NCI-H2171 (cell line): ENCODE measurements at regions not wholly inside any gene's neighbourhood (a gene's known extent, or its start where the extent isn't known, plus 50 kb on each side); places are given as distances from the start of the nearest gene placed in this dataset.

Experiments used
- DNase-seq: peaks from one replicate; lab custom pipeline; 2025; lab: John Stamatoyannopoulos, UW

GRCh38 chr1:228922722-228923376 is 187.6 kb downstream of the RHOU start:
- no peak for DNase-seq

DNA sequence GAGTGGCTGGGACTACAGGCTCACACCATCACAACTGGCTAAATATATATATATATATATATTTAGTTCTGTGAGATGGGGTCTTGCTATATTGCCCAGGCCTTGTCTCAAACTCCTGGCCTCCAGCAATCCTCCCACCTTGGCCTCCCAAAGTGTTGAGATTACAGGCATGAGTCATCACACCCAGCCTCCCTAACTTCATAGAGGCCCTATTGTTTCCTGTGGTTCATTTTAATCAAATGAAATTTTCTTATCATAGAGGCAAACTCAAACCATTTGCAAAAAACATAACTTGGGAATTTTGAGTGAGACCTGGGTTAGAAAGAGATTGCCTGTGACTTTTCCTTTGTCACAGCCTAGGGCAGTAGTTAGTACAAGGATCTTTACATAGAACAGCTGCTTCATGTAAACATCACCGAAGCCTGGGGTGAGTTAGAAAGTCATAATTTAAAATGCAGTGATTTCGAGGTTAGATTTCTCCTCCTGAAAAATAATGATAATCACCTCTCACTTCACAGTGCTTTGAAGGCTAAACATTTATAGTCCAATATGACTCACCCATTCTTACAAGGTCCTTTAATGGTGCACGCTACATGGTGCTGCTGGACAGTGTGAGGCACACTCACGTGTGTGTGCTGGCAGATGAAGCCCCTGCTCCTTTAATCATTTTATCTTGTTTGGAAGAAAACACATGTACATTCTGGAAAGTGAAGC is 188.9 kb downstream of the RHOU start:
- DNase-seq = no peak

DNA sequence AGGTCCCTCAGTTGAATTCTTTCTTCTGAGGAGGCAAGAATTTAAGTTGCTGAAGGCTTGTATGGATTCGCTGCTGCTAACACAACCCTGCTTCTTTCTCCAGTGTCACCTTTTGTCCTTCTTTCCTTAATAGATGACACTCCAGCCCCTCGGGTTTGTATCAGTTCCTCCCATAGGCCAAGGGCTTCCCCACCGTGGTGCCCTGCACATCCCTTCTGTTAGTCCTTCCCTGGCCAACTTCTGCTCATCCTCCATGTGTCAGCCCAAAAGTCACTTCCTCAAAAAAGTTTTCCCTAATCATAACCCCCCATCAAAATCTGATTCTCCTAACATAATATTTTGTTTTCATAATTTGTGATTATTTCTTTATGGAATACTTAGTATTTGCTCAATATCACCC is 190.4 kb downstream of the RHOU start:
- no peak for DNase-seq

DNA sequence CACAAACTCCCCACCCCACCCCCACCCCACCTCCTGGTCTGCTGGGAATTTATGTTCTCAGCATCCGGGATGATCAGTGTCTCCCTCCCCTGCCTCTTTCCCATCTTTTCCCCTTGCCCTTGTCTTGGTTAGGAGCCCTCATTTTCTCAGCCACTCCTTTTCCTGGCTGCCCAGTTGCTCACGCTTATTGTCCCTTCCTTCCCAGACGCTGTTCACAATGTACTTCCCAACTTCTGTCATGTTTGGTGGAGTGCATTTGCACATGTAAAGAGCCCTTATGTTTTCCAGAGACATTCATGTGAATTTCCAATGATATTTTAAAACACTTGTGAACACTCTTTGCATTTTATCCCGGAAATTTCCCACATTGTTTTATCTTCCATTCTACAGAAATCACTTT is 192.1 kb downstream of the RHOU start:
- no peak for DNase-seq

- no peak for DNase-seq
These were observed 192.9 kb downstream of the RHOU start for GRCh38 chr1:228927946-228928898.

GRCh38 chr1:228929476-228930027 is 194.3 kb downstream of the RHOU start:
- DNase-seq = no peak

DNA sequence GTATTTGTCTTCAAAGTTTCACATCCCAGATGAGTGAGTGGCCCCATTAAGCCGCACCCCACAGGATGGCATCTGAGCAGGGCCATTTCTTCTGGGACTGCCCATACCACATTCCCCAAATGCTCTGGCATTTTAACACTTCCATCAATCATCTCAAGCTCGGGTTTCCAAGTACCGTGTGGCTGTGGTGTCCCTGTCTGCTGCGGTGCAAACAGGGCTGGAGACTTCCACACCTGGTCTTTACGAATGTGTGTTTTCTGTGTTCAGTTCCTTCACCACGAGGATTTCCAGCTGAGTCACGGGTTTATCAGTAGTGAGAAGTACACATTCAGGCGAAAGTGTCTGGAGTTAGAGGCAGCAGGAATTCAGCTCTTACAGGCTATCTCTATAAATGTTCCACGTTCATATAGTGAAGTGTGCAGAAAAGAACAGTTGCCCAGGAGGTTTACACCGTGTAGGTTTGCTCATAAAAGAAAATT is 195.2 kb downstream of the RHOU start:
- DNase-seq = no peak

- no peak for DNase-seq
These were observed 198.5 kb downstream of the RHOU start for GRCh38 chr1:228933753-228934152.

GRCh38 chr1:228935198-228935663 is 200.0 kb downstream of the RHOU start:
- no peak for DNase-seq

DNA sequence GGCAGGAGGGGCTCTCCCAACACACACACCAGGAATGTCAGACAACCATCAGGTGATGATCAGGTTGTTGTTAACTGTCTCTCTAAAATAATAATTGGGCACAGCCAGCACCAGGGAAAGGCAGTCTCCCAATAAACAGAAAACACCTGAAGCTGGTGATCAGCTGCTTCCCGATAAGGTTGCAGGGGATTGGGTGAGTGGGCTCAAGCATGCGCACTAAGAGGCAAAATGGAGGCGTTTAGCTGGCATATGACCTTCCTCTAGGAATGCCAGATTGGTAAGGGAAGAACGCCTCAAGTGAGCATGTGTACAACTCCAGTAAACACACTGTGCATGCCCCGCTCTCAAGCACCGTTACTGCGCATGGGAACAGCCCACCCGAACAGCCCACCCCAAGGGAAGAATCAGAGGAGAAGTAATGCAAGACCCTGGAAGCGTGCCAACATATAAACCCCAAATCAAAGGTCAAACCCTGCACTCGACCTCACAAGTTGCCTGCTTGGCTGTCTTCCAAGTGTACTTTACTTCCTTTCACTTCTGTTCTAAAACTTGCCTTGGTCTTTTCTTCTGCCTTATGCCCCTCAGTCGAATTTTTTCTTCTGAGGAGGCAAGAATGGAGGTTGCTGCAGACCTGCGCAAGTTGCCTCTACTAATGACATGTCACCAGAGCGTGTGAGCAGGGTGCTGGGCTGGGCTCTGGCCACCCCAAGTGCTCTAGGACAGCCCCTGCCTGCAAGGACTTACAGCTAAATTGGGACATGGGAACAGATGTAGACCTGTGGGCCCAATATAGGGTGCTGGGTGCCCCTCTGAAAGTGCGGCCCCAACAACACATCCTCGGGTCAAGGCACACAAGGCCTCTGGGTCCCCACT is 200.8 kb downstream of the RHOU start:
- no peak for DNase-seq

GRCh38 chr1:228936881-228937280 is 201.6 kb downstream of the RHOU start:
- DNase-seq = no peak

GRCh38 chr1:228937351-228937750 is 202.1 kb downstream of the RHOU start:
- DNase-seq = no peak

DNA sequence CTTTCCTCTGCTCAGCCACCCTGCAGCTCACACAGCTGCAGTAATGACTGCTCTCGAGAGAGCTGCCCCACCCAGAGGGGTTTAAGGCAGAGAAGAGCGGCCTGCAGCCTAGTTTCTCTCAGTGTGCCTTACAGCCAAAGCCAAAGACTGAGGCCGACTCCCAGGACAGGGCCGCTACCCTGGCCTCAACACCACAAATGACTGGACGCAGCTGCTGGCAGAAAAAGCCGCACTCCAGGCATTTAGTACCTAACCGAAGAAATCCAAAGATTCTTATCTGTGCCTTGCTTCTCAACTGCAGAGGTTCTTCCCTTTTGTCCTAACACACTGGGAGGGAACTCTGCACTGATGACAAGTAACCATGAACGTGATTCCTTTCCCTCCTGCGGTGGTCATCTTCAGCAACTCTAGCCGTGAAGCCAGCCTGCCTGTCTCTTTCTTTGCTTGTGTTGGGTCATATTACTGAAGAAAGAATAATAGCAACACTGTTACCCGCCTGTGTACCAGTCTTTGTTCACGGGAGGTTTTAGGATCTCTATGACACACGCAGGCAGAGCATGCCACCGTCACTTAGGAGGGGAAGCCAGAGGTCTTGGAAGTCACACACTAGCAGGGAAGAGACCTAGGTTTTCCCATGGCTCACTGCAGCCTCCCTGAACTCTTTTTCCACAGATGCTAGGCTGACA is 202.7 kb downstream of the RHOU start:
- no peak for DNase-seq

GRCh38 chr1:228938537-228938901 is 203.2 kb downstream of the RHOU start:
- DNase-seq = no peak

- DNase-seq = no peak
These were observed 203.9 kb downstream of the RHOU start for GRCh38 chr1:228939001-228939691.

GRCh38 chr1:228939881-228940392 is 204.7 kb downstream of the RHOU start:
- no peak for DNase-seq

DNA sequence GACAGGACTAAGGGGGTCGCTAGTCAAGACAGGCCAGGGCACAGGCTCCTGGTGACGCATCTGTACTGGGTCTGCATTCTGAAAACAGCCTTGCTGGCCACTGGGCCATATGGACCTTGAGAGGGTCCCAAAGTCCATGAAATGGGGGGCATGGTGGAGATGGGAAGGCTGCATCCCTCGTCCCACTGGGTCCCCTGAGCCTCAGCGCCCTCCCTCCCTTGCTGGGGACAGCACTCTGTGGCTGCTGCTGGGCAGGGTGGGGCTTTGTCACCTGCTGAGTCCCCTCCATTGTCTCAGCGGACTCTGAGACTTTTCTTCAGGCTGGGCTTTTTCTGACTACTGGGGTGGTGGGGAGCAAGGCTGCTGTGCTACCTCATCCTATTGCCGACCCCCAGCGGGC is 205.2 kb downstream of the RHOU start:
- DNase-seq = no peak

DNA sequence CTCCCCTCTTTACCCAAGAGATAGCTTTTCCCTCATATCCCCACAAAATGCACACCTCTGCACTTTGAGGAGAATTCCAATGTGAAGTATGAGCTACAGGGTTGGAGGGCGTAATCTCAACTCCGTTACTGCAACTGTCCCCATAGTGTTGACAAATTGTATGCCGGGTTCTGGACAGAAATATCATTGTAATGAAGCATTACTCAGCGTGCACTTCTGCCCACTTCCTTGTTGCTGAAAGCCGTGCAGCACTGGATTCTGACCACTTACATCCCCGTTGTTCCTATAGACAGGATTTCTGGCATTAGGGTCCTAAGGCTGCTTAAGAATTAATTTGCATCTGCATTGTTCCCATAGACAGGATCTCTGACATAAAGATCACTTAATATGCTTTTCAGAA is 205.6 kb downstream of the RHOU start:
- DNase-seq = no peak

DNA sequence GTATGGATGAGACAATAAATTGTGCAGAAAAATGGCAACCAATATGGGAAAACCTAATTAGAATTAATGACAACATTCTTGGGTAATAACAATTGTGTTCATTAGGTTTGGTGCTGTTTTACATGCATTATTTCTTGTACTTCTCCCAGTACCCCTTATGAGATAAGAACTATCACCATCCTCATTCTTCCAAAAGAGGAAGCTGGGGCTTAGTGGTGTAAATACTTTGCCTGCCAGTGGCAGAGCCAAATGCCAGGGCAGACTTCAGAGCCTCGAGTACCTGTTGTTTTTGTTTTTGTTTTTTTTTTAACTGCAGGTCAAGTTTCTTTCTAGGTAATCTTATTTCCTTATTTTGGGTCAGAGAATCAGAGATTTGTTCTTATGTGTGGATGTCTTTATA is 206.4 kb downstream of the RHOU start:
- DNase-seq = no peak

DNA sequence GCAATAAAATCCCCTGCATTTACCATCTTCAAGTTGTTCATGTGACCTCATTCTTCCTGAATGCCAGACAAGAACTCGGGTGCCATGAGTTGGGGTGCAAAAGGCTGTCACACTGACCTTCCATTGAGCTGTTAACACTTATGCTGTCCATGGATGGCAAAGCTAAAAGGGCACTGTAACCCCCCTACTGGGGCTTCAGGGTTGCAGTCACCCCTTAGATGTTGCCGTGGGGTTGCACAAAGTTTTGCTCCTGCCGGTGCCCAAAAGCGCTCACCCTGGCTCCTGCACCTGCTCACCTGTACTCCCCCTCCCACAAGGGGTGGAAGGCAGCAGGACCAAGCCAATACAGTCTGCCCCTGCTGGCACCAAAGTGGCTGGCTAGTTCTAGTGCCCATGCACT is 208.2 kb downstream of the RHOU start:
- DNase-seq = no peak
